ENCODE measurements at regions not wholly inside any gene's neighbourhood (a gene's known extent, or its start where the extent isn't known, plus 50 kb on each side); places are given as distances from the start of the nearest gene placed in this dataset.

- H3K4me2 ChIP-seq (ENCODE audit: low read depth, low read length), result peak overlapping the region; percentile 30; the same call in 1 of the 2 replicates
- H4K20me1 ChIP-seq (ENCODE audit: insufficient read depth, low read length), result no peaks in the 10 kb centered on the region
- H3K4me1 ChIP-seq (ENCODE audit: low read length), result peaks cover 15% of the 10 kb centered on the region
- H3K27me3 ChIP-seq (replicated peaks; ENCODE audit: insufficient read depth, low read length), result no peaks in the 10 kb centered on the region
- H3K4me3 ChIP-seq (ENCODE audit: low read length), result no peak overlapping the region
- peak overlapping the region; percentile 91 for H3K27ac ChIP-seq (ENCODE audit: low read length)
- no peaks in the 10 kb centered on the region for H3K9me2 ChIP-seq (replicated peaks; ENCODE audit: insufficient read depth, low read length)
- DNase-seq, result no peak
- no peak for TF ChIP-seq EZH2 (optimal IDR thresholded peaks at IDR 0.05; ENCODE audit: low read depth, low read length)
- no peak for TF ChIP-seq CTCF (IDR thresholded peaks at IDR 0.05; ENCODE audit: low read length)
- no peak for TF ChIP-seq EZH2phosphoT487 (IDR thresholded peaks at IDR 0.05; ENCODE audit: low read length)
- H3K36me3 ChIP-seq (replicated peaks; ENCODE audit: insufficient read depth, low read length), result no peaks in the 10 kb centered on the region
- no peaks in the 10 kb centered on the region for H3K9me3 ChIP-seq (replicated peaks; ENCODE audit: insufficient read depth, low read length)
- H2AFZ ChIP-seq (ENCODE audit: low read length), result no peak overlapping the region
- peaks cover 14% of the 10 kb centered on the region for H3F3A ChIP-seq (ENCODE audit: insufficient read depth, low read length)
- peak overlapping the region; percentile 16; the same call in 1 of the 2 replicates for H3K9ac ChIP-seq (ENCODE audit: low read length)
- no peaks in the 10 kb centered on the region for H3K79me2 ChIP-seq (ENCODE audit: low read length)
Measured at GRCh38 chr18:33803636-33804035, 225.6 kb downstream of the ASXL3 start.

GRCh38 chr18:33802955-33803354 lies 224.9 kb downstream of the ASXL3 start:
- Histone ChIP-seq H3K9me3 (replicated peaks; ENCODE audit: insufficient read depth, low read length) (no peaks in the 10 kb centered on the region), H3K27me3 (replicated peaks; ENCODE audit: insufficient read depth, low read length) (no peaks in the 10 kb centered on the region), H3K9me2 (replicated peaks; ENCODE audit: insufficient read depth, low read length) (no peaks in the 10 kb centered on the region), H3K36me3 (replicated peaks; ENCODE audit: insufficient read depth, low read length) (no peaks in the 10 kb centered on the region), H3K9ac (ENCODE audit: low read length) (peak overlapping the region; percentile 38; the same call in 1 of the 2 replicates), H3F3A (ENCODE audit: insufficient read depth, low read length) (peaks cover 14% of the 10 kb centered on the region), H3K4me3 (ENCODE audit: low read length) (no peak overlapping the region), H3K79me2 (ENCODE audit: low read length) (no peaks in the 10 kb centered on the region), H3K4me1 (ENCODE audit: low read length) (peaks cover 15% of the 10 kb centered on the region), H3K27ac (ENCODE audit: low read length) (peak overlapping the region; percentile 91), H4K20me1 (ENCODE audit: insufficient read depth, low read length) (no peaks in the 10 kb centered on the region), H3K4me2 (ENCODE audit: low read depth, low read length) (peak overlapping the region; percentile 30), H2AFZ (ENCODE audit: low read length) (peak overlapping the region; percentile 41)
- peak; percentile 95 for DNase-seq
- no peak for TF ChIP-seq CTCF (IDR thresholded peaks at IDR 0.05; ENCODE audit: low read length)
- TF ChIP-seq EZH2phosphoT487 (IDR thresholded peaks at IDR 0.05; ENCODE audit: low read length), result no peak
- no peak for TF ChIP-seq EZH2 (optimal IDR thresholded peaks at IDR 0.05; ENCODE audit: low read depth, low read length)
